Epithelial cell of proximal tubule (primary cell): ENCODE measurements at regions not wholly inside any gene's neighbourhood (a gene's known extent, or its start where the extent isn't known, plus 50 kb on each side); places are given as distances from the start of the nearest gene placed in this dataset.

ENCODE experiments used
- DNase-seq: peaks from one replicate; pipeline ENCODE4 v3.0.0-alpha.2; 2011; ENCODE audit warnings: low read depth
- H3K4me3 ChIP-seq: 2 replicates; pipeline ENCODE4 v1.5.1; 2011; ENCODE audit warnings: low read depth, mild to moderate bottlenecking, low read length
- TF ChIP-seq, protein P1 (sequence below): conservative IDR thresholded peaks from 2 replicates; pipeline ENCODE4 v1.5.1; 2012; ENCODE audit warnings: low read depth, mild to moderate bottlenecking, low read length

DNA sequence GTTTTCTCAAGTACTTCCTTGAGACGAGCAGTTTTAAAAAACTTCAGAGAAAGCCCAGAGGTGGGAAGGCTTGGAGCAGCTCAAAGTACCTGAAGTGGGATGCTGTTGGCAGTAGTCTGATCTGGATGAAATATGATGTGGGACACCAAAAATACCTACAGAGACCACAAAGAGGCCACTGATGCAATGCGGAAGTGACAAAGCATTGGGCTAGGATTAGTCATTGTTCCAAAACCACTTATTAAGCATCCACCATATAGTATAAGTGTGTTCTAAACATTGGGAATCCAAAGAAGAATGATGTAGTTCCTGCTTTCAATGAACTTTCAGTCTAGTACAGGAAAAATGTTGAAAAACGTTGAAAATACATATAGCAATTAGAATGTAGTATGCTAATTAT lies 386.1 kb upstream of the CNKSR2 start:
- TF ChIP-seq, protein P1, sequence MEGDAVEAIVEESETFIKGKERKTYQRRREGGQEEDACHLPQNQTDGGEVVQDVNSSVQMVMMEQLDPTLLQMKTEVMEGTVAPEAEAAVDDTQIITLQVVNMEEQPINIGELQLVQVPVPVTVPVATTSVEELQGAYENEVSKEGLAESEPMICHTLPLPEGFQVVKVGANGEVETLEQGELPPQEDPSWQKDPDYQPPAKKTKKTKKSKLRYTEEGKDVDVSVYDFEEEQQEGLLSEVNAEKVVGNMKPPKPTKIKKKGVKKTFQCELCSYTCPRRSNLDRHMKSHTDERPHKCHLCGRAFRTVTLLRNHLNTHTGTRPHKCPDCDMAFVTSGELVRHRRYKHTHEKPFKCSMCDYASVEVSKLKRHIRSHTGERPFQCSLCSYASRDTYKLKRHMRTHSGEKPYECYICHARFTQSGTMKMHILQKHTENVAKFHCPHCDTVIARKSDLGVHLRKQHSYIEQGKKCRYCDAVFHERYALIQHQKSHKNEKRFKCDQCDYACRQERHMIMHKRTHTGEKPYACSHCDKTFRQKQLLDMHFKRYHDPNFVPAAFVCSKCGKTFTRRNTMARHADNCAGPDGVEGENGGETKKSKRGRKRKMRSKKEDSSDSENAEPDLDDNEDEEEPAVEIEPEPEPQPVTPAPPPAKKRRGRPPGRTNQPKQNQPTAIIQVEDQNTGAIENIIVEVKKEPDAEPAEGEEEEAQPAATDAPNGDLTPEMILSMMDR, result no peak
- H3K4me3 ChIP-seq, result no peak overlapping the region
- DNase-seq, result no peak

GRCh38 chrX:20980426-20980825 lies 393.8 kb upstream of the CNKSR2 start:
- no peak for DNase-seq
- H3K4me3 ChIP-seq, result no peak overlapping the region
- TF ChIP-seq, protein P1, result no peak

GRCh38 chrX:20974326-20974725 lies 399.9 kb upstream of the CNKSR2 start:
- H3K4me3 ChIP-seq, result no peak overlapping the region
- DNase-seq, result no peak

DNA sequence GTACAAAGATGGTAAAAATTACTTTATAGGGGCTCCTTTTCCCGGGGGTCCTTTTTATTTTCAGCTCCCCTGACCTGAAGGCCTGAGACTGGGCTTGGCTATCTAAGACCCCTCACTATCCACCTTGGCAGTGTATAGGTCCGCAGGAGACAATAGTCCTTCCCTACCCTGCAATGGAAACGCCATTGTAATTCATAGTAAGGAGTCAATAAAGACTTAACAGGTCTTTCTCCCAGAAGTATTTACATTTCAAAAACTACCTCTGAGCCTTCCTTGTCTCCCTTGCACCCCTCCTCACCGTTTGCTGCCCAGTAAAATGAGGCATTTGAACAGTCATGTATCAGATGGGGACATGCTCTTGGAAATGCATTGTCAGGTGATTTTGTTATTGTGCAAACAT lies 401.2 kb upstream of the CNKSR2 start:
- H3K4me3 ChIP-seq, result no peak overlapping the region
- TF ChIP-seq, protein P1, result no peak

More at GRCh38 chrX:20974326-20974725, 399.9 kb upstream of the CNKSR2 start:
- TF ChIP-seq, protein P1, result no peak

DNA sequence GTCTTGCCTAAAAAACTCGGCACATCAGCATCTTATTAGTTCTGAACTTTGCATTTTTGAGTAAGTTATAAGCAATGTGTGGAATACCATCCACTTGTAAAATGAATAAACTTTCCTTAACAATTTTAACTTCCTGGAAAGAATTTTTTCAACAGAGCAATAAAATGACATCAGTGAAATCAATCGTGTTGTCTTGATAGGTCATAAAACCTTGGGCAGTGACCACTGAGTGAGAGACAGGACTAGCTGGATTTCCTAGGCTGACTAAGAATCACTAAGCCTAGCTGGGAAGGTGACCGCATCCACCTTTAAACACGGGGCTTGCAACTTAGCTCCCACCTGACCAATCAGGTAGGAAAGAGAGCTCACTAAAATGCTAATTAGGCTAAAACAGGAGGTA lies 403.0 kb upstream of the CNKSR2 start:
- H3K4me3 ChIP-seq, result no peak overlapping the region
- TF ChIP-seq, protein P1, result no peak
- no peak for DNase-seq

More for the DNA sequence above, 401.2 kb upstream of the CNKSR2 start:
- no peak for DNase-seq

- no peak for DNase-seq
- no peak overlapping the region for H3K4me3 ChIP-seq
- TF ChIP-seq, protein P1, result no peak
Measured at GRCh38 chrX:20969565-20969964, 404.7 kb upstream of the CNKSR2 start.

GRCh38 chrX:20968996-20969395 lies 405.2 kb upstream of the CNKSR2 start:
- DNase-seq, result no peak
- TF ChIP-seq, protein P1, result no peak
- no peak overlapping the region for H3K4me3 ChIP-seq
